HepG2 (cell line): ENCODE measurements at regions not wholly inside any gene's neighbourhood (a gene's known extent, or its start where the extent isn't known, plus 50 kb on each side); places are given as distances from the start of the nearest gene placed in this dataset.

Source experiments
- ATAC-seq: fragments of 200-7000 bp; cut with Tn5 transposase; 3 replicates; pipeline ENCODE4 v1.9.1; 2020; ENCODE audit warnings: mild to moderate bottlenecking, moderate library complexity
- BruUV-seq: library from RNA; stranded (reverse); fragments of 400-500 nt; replicated peaks from 2 replicates; lab custom pipeline; 2021; lab: Mats Ljungman, UMichigan
- CTCF ChIA-PET: fragments of 300-600 bp; formaldehyde crosslinking; extraction: SDS; loops from one replicate; lab custom pipeline; 2021; ENCODE audit warnings: low total read pairs, inconsistent platforms, low intra/inter-chr PET ratio; lab: Yijun Ruan, JAX
- POLR2A ChIA-PET: fragments of 350-600 bp; sonication (Branson Sonifier 250); formaldehyde crosslinking; loops from one replicate; lab custom pipeline; 2020; ENCODE audit warnings: antibody characterized with exemption, inconsistent platforms; lab: Yijun Ruan, JAX
- DNase-seq: peaks from one replicate; pipeline ENCODE4 v3.0.0-alpha.2; 2015; ENCODE audit warnings: low spot score
- FAIRE-seq: peaks from 3 replicates; lab custom pipeline; 2011; peaks lifted over from hg19 to GRCh38; lab: Jason Lieb, UNC
- H2AFZ ChIP-seq: one replicate; pipeline ENCODE4 v1.6.1; 2011; ENCODE audit warnings: low read length, inconsistent platforms
- H3K27ac ChIP-seq: fragments of 300-600 bp; 3 replicates; pipeline ENCODE4 v1.8.0; 2011; ENCODE audit warnings: mixed run types, mild to moderate bottlenecking, mixed read lengths, low read length, inconsistent platforms; ENCODE audit not compliant: insufficient read depth; ENCODE audit errors: extremely low read length
- H3K27me3 ChIP-seq, 2 experiments: fragments of 200-600 bp in 1 of 2; 2 replicates in 1 of 2; 3 replicates in 1 of 2; pipeline versions ENCODE4 v1.6.0 to v1.8.0; 2011; ENCODE audit warnings: low read length in 2 of 2, mild to moderate bottlenecking in 2 of 2, moderate library complexity in 2 of 2, inconsistent platforms in 1 of 2; ENCODE audit not compliant: insufficient read depth in 2 of 2, control insufficient read depth in 1 of 2
- H3K36me3 ChIP-seq, 2 experiments: fragments of 200-600 bp in 1 of 2; replicated peaks in 1 of 2; 2 replicates in 1 of 2; 3 replicates in 1 of 2; pipeline versions ENCODE4 v1.5.1 to v1.8.0; 2011; ENCODE audit warnings: low read length in 2 of 2, inconsistent platforms in 1 of 2; ENCODE audit not compliant: insufficient read depth in 2 of 2, control insufficient read depth in 1 of 2
- H3K4me1 ChIP-seq: 2 replicates; pipeline ENCODE4 v1.5.1; 2012; ENCODE audit warnings: low read length, inconsistent platforms; ENCODE audit not compliant: insufficient read depth
- H3K4me2 ChIP-seq: 2 replicates; pipeline ENCODE4 v1.6.0; 2011; ENCODE audit warnings: low read depth, low read length, inconsistent platforms
- H3K4me3 ChIP-seq, 3 experiments: fragments of 200-600 bp in 1 of 3; sonication (generic), shearing (Covaris generic) in 1 of 3; replicated peaks in 1 of 3; 2 replicates each; pipeline ENCODE4 v1.5.1; 2011 to 2016; ENCODE audit warnings: low read length in 3 of 3, inconsistent platforms in 2 of 3, low read depth in 2 of 3, mild to moderate bottlenecking in 2 of 3, control low read depth in 1 of 3, mixed read lengths in 1 of 3; ENCODE audit not compliant: insufficient read depth in 1 of 3
- H3K79me2 ChIP-seq: one replicate; pipeline ENCODE4 v1.6.1; 2011; ENCODE audit warnings: low read length, inconsistent platforms; ENCODE audit not compliant: insufficient read depth
- H3K9ac ChIP-seq: 2 replicates; pipeline ENCODE4 v1.6.0; 2011; ENCODE audit warnings: mild to moderate bottlenecking, low read depth, low read length, inconsistent platforms; ENCODE audit not compliant: insufficient read depth
- H3K9me3 ChIP-seq: 2 replicates; pipeline ENCODE4 v1.5.1; 2012; ENCODE audit warnings: mild to moderate bottlenecking, low read length
- H4K20me1 ChIP-seq: 2 replicates; pipeline ENCODE4 v1.6.0; 2011; ENCODE audit warnings: inconsistent platforms, mild to moderate bottlenecking, low read length, moderate library complexity; ENCODE audit not compliant: insufficient read depth
- ARNT2 ChIP-seq: sonication (generic); formaldehyde crosslinking; IDR thresholded peaks from 2 replicates; pipeline ENCODE4 v1.8.0; 2022; ENCODE audit warnings: mild to moderate bottlenecking, low read depth, missing genetic modification reagents, moderate library complexity
- HNRNPL ChIP-seq: fragments of 200-400 bp; formaldehyde crosslinking; IDR thresholded peaks from 2 replicates; pipeline ENCODE4 v1.6.1; 2017; ENCODE audit warnings: mild to moderate bottlenecking, low read depth, low read length
- KAT7 ChIP-seq: IDR thresholded peaks from 2 replicates; pipeline ENCODE4 v1.6.1; 2018; ENCODE audit warnings: borderline replicate concordance, missing compliant biosample characterization
- KDM1A ChIP-seq: IDR thresholded peaks from 2 replicates; pipeline ENCODE4 v1.6.1; 2016; ENCODE audit warnings: missing compliant biosample characterization
- KLF15 ChIP-seq: sonication (generic); formaldehyde crosslinking; IDR thresholded peaks from 2 replicates; pipeline ENCODE4 v1.8.1; 2023; ENCODE audit warnings: borderline replicate concordance, mild to moderate bottlenecking, inconsistent platforms, missing genetic modification reagents, mixed read lengths
- MXD1 ChIP-seq: sonication (generic); formaldehyde crosslinking; IDR thresholded peaks from 2 replicates; pipeline ENCODE4 v1.4.0; 2020; ENCODE audit warnings: mild to moderate bottlenecking, missing genetic modification reagents
- NAIF1 ChIP-seq: sonication (generic); formaldehyde crosslinking; IDR thresholded peaks from 2 replicates; pipeline ENCODE4 v1.5.0; 2020; ENCODE audit warnings: mild to moderate bottlenecking, missing genetic modification reagents, borderline replicate concordance
- ZNF260 ChIP-seq: sonication (generic); formaldehyde crosslinking; IDR thresholded peaks from 2 replicates; pipeline ENCODE4 v1.4.0; 2020; ENCODE audit warnings: missing genetic modification reagents, low read depth, mild to moderate bottlenecking, borderline replicate concordance
- ZNF276 ChIP-seq: sonication (generic); formaldehyde crosslinking; IDR thresholded peaks from 2 replicates; pipeline ENCODE4 v1.4.0; 2020; ENCODE audit warnings: mild to moderate bottlenecking, low read depth, missing genetic modification reagents
- ZNF362 ChIP-seq: sonication (generic); formaldehyde crosslinking; IDR thresholded peaks from 2 replicates; pipeline ENCODE4 v1.4.0; 2020; ENCODE audit warnings: missing genetic modification reagents, mild to moderate bottlenecking, borderline replicate concordance
- ZNF432 ChIP-seq: sonication (generic); formaldehyde crosslinking; IDR thresholded peaks from 2 replicates; pipeline ENCODE4 v1.5.0; 2020; ENCODE audit warnings: missing genetic modification reagents, mild to moderate bottlenecking, borderline replicate concordance
- ZNF710 ChIP-seq: sonication (generic); formaldehyde crosslinking; IDR thresholded peaks from 2 replicates; pipeline ENCODE4 v1.5.0; 2020; ENCODE audit warnings: mild to moderate bottlenecking, missing genetic modification reagents, borderline replicate concordance
- ZNF790 ChIP-seq: sonication (generic); formaldehyde crosslinking; IDR thresholded peaks from 2 replicates; pipeline ENCODE4 v1.8.0; 2022; ENCODE audit warnings: missing genetic modification reagents, mild to moderate bottlenecking, borderline replicate concordance
- WGBS: methylation state at CpG from one replicate; pipeline ENCODE4 v1.1.6; 2017; ENCODE audit warnings: low lambda C conversion rate; 5-methylcytosine and 5-hydroxymethylcytosine counted together
- in situ Hi-C: cut with HindIII; loops from 2 replicates; pipeline ENCODE4 v1.10.0; 2017; ENCODE audit warnings: low pct_unique_long_range_greater_than_20kb; ENCODE audit not compliant: extremely low pct_ligation_motif_present
- intact Hi-C: fragments of 100-400 bp; cut with micrococcal nuclease; formaldehyde crosslinking; loops from one replicate; pipeline ENCODE4 v1.10.0; 2022; ENCODE audit not compliant: unreplicated experiment

- 6% methylated on average over 2 of the region's 2 CpGs for WGBS
- ChIA-PET POLR2A (no interaction called here), CTCF (no interaction called here)
- Histone ChIP-seq H3K27ac (no peak overlapping the region), H3K9me3 (no peaks in the 10 kb centered on the region), H4K20me1 (no peaks in the 10 kb centered on the region), H2AFZ (no peak overlapping the region), H3K36me3 (no peaks in the 10 kb centered on the region), H3K79me2 (no peaks in the 10 kb centered on the region), H3K27me3 (no peaks in the 10 kb centered on the region; a peak in 1 of 5 replicates), H3K4me1 (no peaks in the 10 kb centered on the region), H3K4me2 (no peak overlapping the region), H3K9ac (no peak overlapping the region), H3K4me3 (no peak overlapping the region)
- BruUV-seq, result no TSS peak
- no peak for DNase-seq
- FAIRE-seq, result no peak
- ATAC-seq, result no peak
- TF ChIP-seq ZNF790 (CRISPR knock-in tag) (no peak), ZNF260 (no peak), MXD1 (CRISPR knock-in tag) (no peak), KAT7 (CRISPR knock-in tag) (no peak)
- in situ Hi-C loops (no loop called here), intact Hi-C loops (no loop called here)
Observed at GRCh38 chr3:67145738-67146137, 147.6 kb downstream of the KBTBD8 start.

GRCh38 chr3:67154429-67154828 is 156.3 kb downstream of the KBTBD8 start:
- Histone ChIP-seq H3K4me2 (peak overlapping the region; percentile 36; the same call in 1 of the 2 replicates), H3K27ac (no peak overlapping the region), H4K20me1 (no peaks in the 10 kb centered on the region), H3K79me2 (no peaks in the 10 kb centered on the region), H3K9me3 (no peaks in the 10 kb centered on the region), H2AFZ (no peak overlapping the region), H3K36me3 (no peaks in the 10 kb centered on the region), H3K4me3 (no peak overlapping the region; a peak in 1 of 6 replicates), H3K4me1 (peaks cover 10% of the 10 kb centered on the region; the same call in 1 of the 2 replicates), H3K9ac (no peak overlapping the region), H3K27me3 (no peaks in the 10 kb centered on the region)
- in situ Hi-C loops (no loop called here), intact Hi-C loops (no loop called here)
- ChIA-PET POLR2A (no interaction called here), CTCF (no interaction called here)
- ATAC-seq, result peak; percentile 60
- peak; percentile 12 for DNase-seq
- WGBS, result 7% methylated on average over 3 of the region's 8 CpGs
- no TSS peak for BruUV-seq
- no peak for FAIRE-seq
- TF ChIP-seq ZNF710 (CRISPR knock-in tag), result no peak
- TF ChIP-seq KDM1A, result no peak
- TF ChIP-seq HNRNPL, result 0 out of 2 replicates have a peak, but pooled peaks have one; percentile 30
- no peak for TF ChIP-seq ZNF276 (CRISPR knock-in tag)
- no peak for TF ChIP-seq NAIF1 (CRISPR knock-in tag)
- no peak for TF ChIP-seq KLF15 (CRISPR knock-in tag)
- TF ChIP-seq ARNT2 (CRISPR knock-in tag), result no peak
- no peak for TF ChIP-seq ZNF362 (CRISPR knock-in tag)
- TF ChIP-seq ZNF432 (CRISPR knock-in tag), result no peak
